NCI-H1048 (cell line): ENCODE measurements at regions not wholly inside any gene's neighbourhood (a gene's known extent, or its start where the extent isn't known, plus 50 kb on each side); places are given as distances from the start of the nearest gene placed in this dataset.

Experiments used
- DNase-seq: peaks from one replicate; lab custom pipeline; 2025; lab: John Stamatoyannopoulos, UW

- no peak for DNase-seq
These were observed 501.1 kb upstream of the CELF2 start for GRCh38 chr10:10516346-10517130.

GRCh38 chr10:10517866-10518265 is 499.8 kb upstream of the CELF2 start:
- DNase-seq, result no peak

GRCh38 chr10:10519674-10520073 is 498.0 kb upstream of the CELF2 start:
- DNase-seq, result no peak

- no peak for DNase-seq
These were observed 496.9 kb upstream of the CELF2 start for GRCh38 chr10:10520491-10521385.

- DNase-seq, result no peak
These were observed 490.8 kb upstream of the CELF2 start for GRCh38 chr10:10526846-10527245.

GRCh38 chr10:10527861-10528562 is 489.7 kb upstream of the CELF2 start:
- DNase-seq, result no peak

GRCh38 chr10:10528563-10528910 is 489.1 kb upstream of the CELF2 start:
- DNase-seq, result no peak

GRCh38 chr10:10530313-10530712 is 487.4 kb upstream of the CELF2 start:
- no peak for DNase-seq

- no peak for DNase-seq
These were observed 485.4 kb upstream of the CELF2 start for GRCh38 chr10:10532236-10532635.

- DNase-seq, result no peak
These were observed 484.8 kb upstream of the CELF2 start for GRCh38 chr10:10532826-10533225.

- no peak for DNase-seq
These were observed 484.2 kb upstream of the CELF2 start for GRCh38 chr10:10533437-10533836.

GRCh38 chr10:10538326-10538725 is 479.3 kb upstream of the CELF2 start:
- no peak for DNase-seq

GRCh38 chr10:10540398-10540797 is 477.3 kb upstream of the CELF2 start:
- DNase-seq, result no peak

GRCh38 chr10:10542477-10542876 is 475.2 kb upstream of the CELF2 start:
- no peak for DNase-seq

- no peak for DNase-seq
These were observed 472.8 kb upstream of the CELF2 start for GRCh38 chr10:10544890-10545289.

- no peak for DNase-seq
These were observed 471.9 kb upstream of the CELF2 start for GRCh38 chr10:10545771-10546170.

GRCh38 chr10:10551596-10552301 is 465.9 kb upstream of the CELF2 start:
- DNase-seq, result no peak

GRCh38 chr10:10552948-10553347 is 464.7 kb upstream of the CELF2 start:
- no peak for DNase-seq

- no peak for DNase-seq
These were observed 453.4 kb upstream of the CELF2 start for GRCh38 chr10:10564081-10564794.

GRCh38 chr10:10576937-10577336 is 440.7 kb upstream of the CELF2 start:
- DNase-seq, result no peak

GRCh38 chr10:10579709-10580108 is 438.0 kb upstream of the CELF2 start:
- DNase-seq, result no peak
